ENCODE measurements at regions not wholly inside any gene's neighbourhood (a gene's known extent, or its start where the extent isn't known, plus 50 kb on each side); places are given as distances from the start of the nearest gene placed in this dataset.

- DNase-seq (ENCODE audit: low read depth), result no peak
These were observed 110.1 kb upstream of the VEGFC start for GRCh38 chr4:176902710-176903323.

- DNase-seq (ENCODE audit: low read depth), result no peak
These were observed 114.0 kb upstream of the VEGFC start for GRCh38 chr4:176906709-176907108.

- DNase-seq (ENCODE audit: low read depth), result no peak
These were observed 117.9 kb upstream of the VEGFC start for GRCh38 chr4:176910646-176911045.

- no peak for DNase-seq (ENCODE audit: low read depth)
These were observed 126.9 kb upstream of the VEGFC start for GRCh38 chr4:176919631-176920030.

- DNase-seq (ENCODE audit: low read depth), result no peak
These were observed 128.0 kb upstream of the VEGFC start for GRCh38 chr4:176920694-176921093.

GRCh38 chr4:176921256-176921655 is 128.5 kb upstream of the VEGFC start:
- no peak for DNase-seq (ENCODE audit: low read depth)

GRCh38 chr4:176924238-176924637 is 131.5 kb upstream of the VEGFC start:
- DNase-seq (ENCODE audit: low read depth), result no peak

GRCh38 chr4:176925962-176926361 is 133.2 kb upstream of the VEGFC start:
- no peak for DNase-seq (ENCODE audit: low read depth)

- no peak for DNase-seq (ENCODE audit: low read depth)
These were observed 134.4 kb upstream of the VEGFC start for GRCh38 chr4:176927117-176927516.

GRCh38 chr4:176927664-176928063 is 134.9 kb upstream of the VEGFC start:
- no peak for DNase-seq (ENCODE audit: low read depth)

- DNase-seq (ENCODE audit: low read depth), result no peak
These were observed 146.7 kb upstream of the VEGFC start for GRCh38 chr4:176939445-176939844.

- no peak for DNase-seq (ENCODE audit: low read depth)
These were observed 152.6 kb upstream of the VEGFC start for GRCh38 chr4:176945334-176945733.

GRCh38 chr4:176949029-176949428 is 156.3 kb upstream of the VEGFC start:
- DNase-seq (ENCODE audit: low read depth), result no peak

GRCh38 chr4:176953021-176953420 is 160.3 kb upstream of the VEGFC start:
- no peak for DNase-seq (ENCODE audit: low read depth)

GRCh38 chr4:176957353-176958118 is 164.8 kb upstream of the VEGFC start:
- DNase-seq (ENCODE audit: low read depth), result no peak

GRCh38 chr4:176959980-176960379 is 167.3 kb upstream of the VEGFC start:
- DNase-seq (ENCODE audit: low read depth), result no peak

- no peak for DNase-seq (ENCODE audit: low read depth)
These were observed 170.4 kb upstream of the VEGFC start for GRCh38 chr4:176963121-176963520.

GRCh38 chr4:176964116-176964691 is 171.5 kb upstream of the VEGFC start:
- no peak for DNase-seq (ENCODE audit: low read depth)

GRCh38 chr4:176967586-176967985 is 174.9 kb upstream of the VEGFC start:
- no peak for DNase-seq (ENCODE audit: low read depth)

- no peak for DNase-seq (ENCODE audit: low read depth)
These were observed 175.4 kb upstream of the VEGFC start for GRCh38 chr4:176968094-176968493.

GRCh38 chr4:176969011-176969410 is 176.3 kb upstream of the VEGFC start:
- no peak for DNase-seq (ENCODE audit: low read depth)

GRCh38 chr4:176970853-176971252 is 178.1 kb upstream of the VEGFC start:
- DNase-seq (ENCODE audit: low read depth), result no peak

- DNase-seq (ENCODE audit: low read depth), result no peak
These were observed 178.9 kb upstream of the VEGFC start for GRCh38 chr4:176971576-176972115.

All from activated T-cell treated with anti-CD3 and anti-CD28 coated beads for 1 hour (primary cell).